Right lobe of liver (tissue), 6 donors: ENCODE measurements at regions not wholly inside any gene's neighbourhood (a gene's known extent, or its start where the extent isn't known, plus 50 kb on each side); places are given as distances from the start of the nearest gene placed in this dataset.
A peak's percentile ranks its signal among the peaks of the same experiment; 100 is the strongest.
"Not testable (repeated sequence)": the region's sequence is repeated elsewhere in the genome, so short reads cannot be mapped to it uniquely, and the experiment has no call there.

ENCODE experiments used
- ATAC-seq, 4 donors: fragments of 200-7000 bp; cut with Tn5 transposase; one replicate each; pipeline ENCODE4 v1.9.1; 2020; ENCODE audit warnings: mild to moderate bottlenecking in 4 of 4, moderate library complexity in 4 of 4
- DNase-seq, 3 donors: peaks; one replicate each; pipeline ENCODE4 v3.0.0-alpha.2; 2020
- H3K27ac ChIP-seq, 3 donors: fragments of 200-600 bp; one replicate each; pipeline ENCODE4 v1.8.0; 2022
- H3K27me3 ChIP-seq, 2 donors: fragments of 200-600 bp; one replicate each; pipeline ENCODE4 v1.8.0; 2022
- H3K36me3 ChIP-seq, 4 donors: fragments of 200-600 bp; sonication (generic) in 1 of 4; one replicate each; pipeline versions ENCODE4 v1.5.1 to v1.8.0; 2017 to 2022; ENCODE audit warnings: control low read depth in 1 of 4
- H3K4me1 ChIP-seq, 4 donors: fragments of 200-600 bp; sonication (generic) in 1 of 4; one replicate each; pipeline versions ENCODE4 v1.5.1 to v1.8.0; 2017 to 2022; ENCODE audit warnings: control low read depth in 1 of 4
- H3K4me3 ChIP-seq, 3 donors: fragments of 200-600 bp; one replicate each; pipeline ENCODE4 v1.8.0; 2022
- H3K9me3 ChIP-seq, 4 donors: fragments of 200-600 bp; sonication (generic) in 1 of 4; one replicate each; pipeline versions ENCODE4 v1.5.1 to v1.8.0; 2017 to 2022; ENCODE audit warnings: control low read depth in 1 of 4
- POLR2A ChIP-seq: fragments of 450-650 bp; IDR thresholded peaks from one replicate; pipeline ENCODE4 v1.6.1; 2017; ENCODE audit warnings: antibody characterized with exemption, mild to moderate bottlenecking
- WGBS: methylation state at CpG from one replicate; pipeline ENCODE4 v1.1.6; 2018; ENCODE audit warnings: low coverage, low lambda C conversion rate; ENCODE audit not compliant: insufficient coverage; ENCODE audit errors: missing lambda C conversion rate; 5-methylcytosine and 5-hydroxymethylcytosine counted together
- intact Hi-C, 2 donors: fragments of 100-400 bp; cut with DNase I; formaldehyde crosslinking; loops; one replicate each; pipeline versions ENCODE4 v1.11.2 to v1.14.1; 2022
- TF ChIP-seq, protein P1 (sequence below), 4 donors: fragments of 200-600 bp in 3 of 4; fragments of 450-650 bp in 1 of 4; IDR thresholded peaks; one replicate each; pipeline versions ENCODE4 v1.5.1 to v1.8.0; 2016 to 2022; ENCODE audit warnings: antibody characterized with exemption in 4 of 4, mild to moderate bottlenecking in 2 of 4
- donor health status: DM: no; HTN: yes; CAD: no.
- donor health status: DM: no; HTN: no; CAD: no.
- donor health status: DM: no; HTN: no; CAD: no.
- donor health status: DM: no; HTN: yes; CAD: no.
- donor health status: DM: no; HTN: yes; CAD: no.

- no peaks in the 10 kb centered on the region for H3K27me3 ChIP-seq
- no peak overlapping the region for H3K27ac ChIP-seq
- TF ChIP-seq, protein P1, sequence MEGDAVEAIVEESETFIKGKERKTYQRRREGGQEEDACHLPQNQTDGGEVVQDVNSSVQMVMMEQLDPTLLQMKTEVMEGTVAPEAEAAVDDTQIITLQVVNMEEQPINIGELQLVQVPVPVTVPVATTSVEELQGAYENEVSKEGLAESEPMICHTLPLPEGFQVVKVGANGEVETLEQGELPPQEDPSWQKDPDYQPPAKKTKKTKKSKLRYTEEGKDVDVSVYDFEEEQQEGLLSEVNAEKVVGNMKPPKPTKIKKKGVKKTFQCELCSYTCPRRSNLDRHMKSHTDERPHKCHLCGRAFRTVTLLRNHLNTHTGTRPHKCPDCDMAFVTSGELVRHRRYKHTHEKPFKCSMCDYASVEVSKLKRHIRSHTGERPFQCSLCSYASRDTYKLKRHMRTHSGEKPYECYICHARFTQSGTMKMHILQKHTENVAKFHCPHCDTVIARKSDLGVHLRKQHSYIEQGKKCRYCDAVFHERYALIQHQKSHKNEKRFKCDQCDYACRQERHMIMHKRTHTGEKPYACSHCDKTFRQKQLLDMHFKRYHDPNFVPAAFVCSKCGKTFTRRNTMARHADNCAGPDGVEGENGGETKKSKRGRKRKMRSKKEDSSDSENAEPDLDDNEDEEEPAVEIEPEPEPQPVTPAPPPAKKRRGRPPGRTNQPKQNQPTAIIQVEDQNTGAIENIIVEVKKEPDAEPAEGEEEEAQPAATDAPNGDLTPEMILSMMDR (IDR thresholded peaks at IDR 0.05) = no peak
- no peak for TF ChIP-seq POLR2A
- WGBS = 95% methylated on average over 2 of the region's 2 CpGs
- no peak overlapping the region for H3K4me3 ChIP-seq
- no peaks in the 10 kb centered on the region for H3K36me3 ChIP-seq
- H3K9me3 ChIP-seq = no peaks in the 10 kb centered on the region
- ATAC-seq (no peak), DNase-seq (no peak)
- intact Hi-C loops = no loop called here
- H3K4me1 ChIP-seq = no peaks in the 10 kb centered on the region
Measured at GRCh38 chr5:125244531-125244930, 498.1 kb upstream of the ZNF608 start.

- Histone ChIP-seq H3K9me3 (no peaks in the 10 kb centered on the region), H3K4me3 (no peak overlapping the region), H3K27ac (no peak overlapping the region), H3K4me1 (no peaks in the 10 kb centered on the region), H3K27me3 (no peaks in the 10 kb centered on the region), H3K36me3 (no peaks in the 10 kb centered on the region)
- no CpG with 5 or more reads among the region's 4 CpGs for WGBS
- intact Hi-C loops = no loop called here
- DNase-seq (no peak), ATAC-seq (peak in 1 of 4 donors; percentile 19)
- TF ChIP-seq, protein P1 (IDR thresholded peaks at IDR 0.05) = no peak
- no peak for TF ChIP-seq POLR2A
Measured at GRCh38 chr5:125245216-125245615, 498.8 kb upstream of the ZNF608 start.

DNA sequence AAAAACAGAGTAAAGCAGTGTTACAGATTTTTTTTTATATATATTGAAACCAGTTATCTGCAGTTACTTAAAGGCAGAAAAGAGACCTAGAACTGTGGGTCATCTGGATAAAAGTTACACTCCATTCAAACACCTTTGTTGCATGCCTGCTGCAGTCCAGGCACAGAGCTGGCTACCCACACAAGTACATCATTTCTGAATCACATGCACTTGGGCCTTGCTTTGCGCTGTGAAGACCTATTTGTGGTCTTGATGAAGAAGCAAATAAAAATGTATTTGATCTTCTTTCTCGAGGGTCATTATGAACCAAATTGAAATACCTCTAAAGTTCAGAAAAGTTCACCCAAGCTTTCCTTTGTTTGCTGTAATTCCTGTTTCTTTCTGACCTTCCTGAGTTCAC, 503.0 kb upstream of the ZNF608 start:
- intact Hi-C loops = no loop called here
- no peaks in the 10 kb centered on the region for H3K27me3 ChIP-seq
- H3K4me1 ChIP-seq = no peaks in the 10 kb centered on the region
- no peaks in the 10 kb centered on the region for H3K9me3 ChIP-seq
- no peak for TF ChIP-seq POLR2A
- TF ChIP-seq, protein P1 (IDR thresholded peaks at IDR 0.05) = no peak
- no peak overlapping the region for H3K27ac ChIP-seq
- DNase-seq = no peak
- 61% methylated on average over 2 of the region's 2 CpGs for WGBS
- ATAC-seq = no peak
- H3K4me3 ChIP-seq = no peak overlapping the region
- no peaks in the 10 kb centered on the region for H3K36me3 ChIP-seq

DNA sequence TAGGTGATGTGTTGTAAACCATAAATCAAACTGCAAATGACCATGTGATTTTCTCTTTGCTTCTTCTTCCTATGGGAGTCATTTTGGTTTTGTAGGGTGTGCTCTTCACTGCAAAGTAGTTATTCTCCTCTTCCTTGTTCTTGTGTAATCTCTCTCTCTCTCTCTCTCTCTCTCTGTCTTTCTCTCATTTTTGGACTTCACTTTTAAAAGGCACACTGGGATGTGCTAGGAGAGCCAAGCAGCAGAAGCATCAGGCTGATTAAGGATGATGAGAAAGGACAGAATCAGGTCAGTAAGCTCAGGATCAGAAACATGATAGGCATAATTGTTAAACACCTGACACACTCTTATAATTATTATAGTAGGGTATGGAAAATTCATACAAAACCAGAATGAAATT, 505.3 kb upstream of the ZNF608 start:
- intact Hi-C loops = no loop called here

DNA sequence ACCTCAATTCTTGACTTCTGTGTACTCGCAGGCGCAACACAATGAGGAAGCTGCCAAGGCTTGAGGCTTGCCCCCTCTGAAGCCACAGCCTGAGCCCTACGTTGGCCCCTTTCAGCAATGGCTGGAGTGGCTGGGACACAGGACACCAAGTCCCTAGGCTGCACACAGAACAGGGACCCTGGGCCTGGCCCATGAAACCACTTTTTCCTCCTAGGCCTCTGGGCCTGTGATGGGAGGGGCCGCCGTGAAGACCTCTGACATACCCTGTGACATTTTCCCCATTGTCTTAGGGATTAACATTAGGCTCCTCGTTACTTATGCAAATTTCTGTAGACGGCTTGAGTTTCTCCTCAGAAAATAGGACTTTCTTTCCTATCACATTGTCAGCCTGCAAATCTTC, 507.2 kb upstream of the ZNF608 start:
- H3K4me3 ChIP-seq, ATAC-seq, H3K36me3 ChIP-seq, H3K27me3 ChIP-seq, H3K4me1 ChIP-seq, intact Hi-C loops, H3K27ac ChIP-seq, DNase-seq, H3K9me3 ChIP-seq: not testable (repeated sequence)
- 20% methylated on average over 1 of the region's 7 CpGs for WGBS

More for the DNA sequence above, 505.3 kb upstream of the ZNF608 start:
- H3K36me3 ChIP-seq = no peaks in the 10 kb centered on the region
- no peaks in the 10 kb centered on the region for H3K4me1 ChIP-seq
- H3K27me3 ChIP-seq = no peaks in the 10 kb centered on the region
- H3K4me3 ChIP-seq = no peak overlapping the region
- no peak overlapping the region for H3K27ac ChIP-seq
- TF ChIP-seq, protein P1 (IDR thresholded peaks at IDR 0.05) = no peak
- TF ChIP-seq POLR2A = no peak
- no peak for ATAC-seq
- H3K9me3 ChIP-seq = no peaks in the 10 kb centered on the region
- no peak for DNase-seq
